OCI-LY1 (cell line): ENCODE measurements at regions not wholly inside any gene's neighbourhood (a gene's known extent, or its start where the extent isn't known, plus 50 kb on each side); places are given as distances from the start of the nearest gene placed in this dataset.

ENCODE experiments used
- H2AFZ ChIP-seq: fragments of 200-600 bp; sonication (generic), shearing (Covaris generic); 2 replicates; pipeline ENCODE4 v1.6.0; 2014; ENCODE audit warnings: antibody characterized with exemption, mild to moderate bottlenecking, low read length
- H3F3A ChIP-seq: fragments of 200-600 bp; sonication (generic), shearing (Covaris generic); 2 replicates; pipeline ENCODE4 v1.6.0; 2014; ENCODE audit warnings: mild to moderate bottlenecking, antibody characterized with exemption, low read length, moderate library complexity; ENCODE audit not compliant: insufficient read depth
- H3K27ac ChIP-seq: fragments of 200-600 bp; sonication (generic); 2 replicates; pipeline ENCODE4 v1.5.1; 2014; ENCODE audit warnings: low read length, mixed run types, mild to moderate bottlenecking, low read depth; ENCODE audit not compliant: poor library complexity, severe bottlenecking
- H3K27me3 ChIP-seq: fragments of 200-600 bp; sonication (generic); 2 replicates; pipeline ENCODE4 v1.6.0; 2014; ENCODE audit warnings: antibody characterized with exemption, mild to moderate bottlenecking, low read length, moderate library complexity; ENCODE audit not compliant: insufficient read depth
- H3K36me3 ChIP-seq: fragments of 200-600 bp; sonication (generic); 2 replicates; pipeline ENCODE4 v1.6.1; 2014; ENCODE audit warnings: mild to moderate bottlenecking, antibody characterized with exemption, low read length, moderate library complexity, mixed read lengths; ENCODE audit not compliant: insufficient read depth
- H3K4me1 ChIP-seq: fragments of 200-600 bp; sonication (generic); 2 replicates; pipeline ENCODE4 v1.5.1; 2014; ENCODE audit warnings: mild to moderate bottlenecking, low read length, moderate library complexity; ENCODE audit not compliant: insufficient read depth, severe bottlenecking
- H3K4me2 ChIP-seq: fragments of 200-600 bp; sonication (generic), shearing (Covaris generic); 2 replicates; pipeline ENCODE4 v1.6.1; 2014; ENCODE audit warnings: low read length
- H3K4me3 ChIP-seq: fragments of 200-600 bp; sonication (generic); 2 replicates; pipeline ENCODE4 v1.5.1; 2014; ENCODE audit warnings: low read length, low read depth, mild to moderate bottlenecking, mixed read lengths; ENCODE audit not compliant: poor library complexity, severe bottlenecking
- H3K79me2 ChIP-seq: fragments of 200-600 bp; shearing (Covaris generic); 2 replicates; pipeline ENCODE4 v1.6.1; 2016; ENCODE audit warnings: mixed run types, low read length, mixed read lengths; ENCODE audit not compliant: insufficient read depth
- H3K9ac ChIP-seq: fragments of 200-600 bp; sonication (generic), shearing (Covaris generic); 2 replicates; pipeline ENCODE4 v1.6.1; 2014; ENCODE audit warnings: mild to moderate bottlenecking, low read length, mixed read lengths
- H3K9me2 ChIP-seq: fragments of 200-600 bp; sonication (generic), shearing (Covaris generic); 2 replicates; pipeline ENCODE4 v1.6.1; 2014; ENCODE audit warnings: low read depth, mild to moderate bottlenecking, low read length, mixed read lengths
- H3K9me3 ChIP-seq: fragments of 200-600 bp; shearing (Covaris generic); 2 replicates; pipeline ENCODE4 v1.6.1; 2014; ENCODE audit warnings: low read length, mixed read lengths
- H4K20me1 ChIP-seq: fragments of 200-600 bp; sonication (generic), shearing (Covaris generic); 2 replicates; pipeline ENCODE4 v1.6.0; 2016; ENCODE audit warnings: mild to moderate bottlenecking, low read length; ENCODE audit not compliant: insufficient read depth
- EZH2 ChIP-seq: fragments of 200-600 bp; sonication (generic), shearing (Covaris generic); IDR thresholded peaks from 2 replicates; pipeline ENCODE4 v1.8.0; 2017; ENCODE audit warnings: borderline replicate concordance, mixed run types, mild to moderate bottlenecking, antibody characterized with exemption, low read length, moderate library complexity, mixed read lengths
- TF ChIP-seq, protein P1 (sequence below): fragments of 200-600 bp; sonication (generic), shearing (Covaris generic); IDR thresholded peaks from 2 replicates; pipeline ENCODE4 v1.5.1; 2017; ENCODE audit warnings: mild to moderate bottlenecking, antibody characterized with exemption, low read length, moderate library complexity, mixed read lengths

DNA sequence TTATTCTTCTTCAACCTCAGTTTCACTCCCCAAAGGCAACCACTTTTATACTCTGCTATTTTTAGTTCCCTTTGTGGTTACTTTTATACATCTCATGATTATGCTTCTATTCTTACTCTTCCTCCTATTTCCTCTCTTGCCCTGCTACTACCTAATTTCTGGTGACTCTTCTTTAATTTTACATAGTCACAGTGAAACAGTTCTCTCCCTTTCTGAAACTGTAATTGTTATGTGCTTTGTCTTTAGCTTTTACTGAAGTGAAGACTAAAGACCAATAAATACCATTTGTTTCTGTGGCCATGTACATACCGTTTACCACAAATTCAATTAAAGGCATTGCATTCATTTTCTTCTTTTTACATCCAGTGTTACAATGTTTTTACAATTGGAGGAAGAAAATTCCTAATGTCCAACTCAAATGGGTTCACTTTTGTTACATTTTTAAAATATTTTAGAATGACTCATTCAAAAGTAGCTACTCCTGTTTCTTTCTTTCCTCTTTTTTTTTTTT lies 410.6 kb downstream of the PSAT1 start:
- Histone ChIP-seq H3K27ac (no peak overlapping the region), H3F3A (no peaks in the 10 kb centered on the region), H3K9me2 (no peaks in the 10 kb centered on the region), H3K27me3 (no peaks in the 10 kb centered on the region), H2AFZ (no peak overlapping the region), H3K9ac (no peak overlapping the region), H3K79me2 (no peaks in the 10 kb centered on the region), H4K20me1 (no peaks in the 10 kb centered on the region), H3K4me2 (no peak overlapping the region), H3K4me1 (no peaks in the 10 kb centered on the region), H3K36me3 (no peaks in the 10 kb centered on the region), H3K9me3 (no peaks in the 10 kb centered on the region), H3K4me3 (no peak overlapping the region)
- TF ChIP-seq, protein P1, sequence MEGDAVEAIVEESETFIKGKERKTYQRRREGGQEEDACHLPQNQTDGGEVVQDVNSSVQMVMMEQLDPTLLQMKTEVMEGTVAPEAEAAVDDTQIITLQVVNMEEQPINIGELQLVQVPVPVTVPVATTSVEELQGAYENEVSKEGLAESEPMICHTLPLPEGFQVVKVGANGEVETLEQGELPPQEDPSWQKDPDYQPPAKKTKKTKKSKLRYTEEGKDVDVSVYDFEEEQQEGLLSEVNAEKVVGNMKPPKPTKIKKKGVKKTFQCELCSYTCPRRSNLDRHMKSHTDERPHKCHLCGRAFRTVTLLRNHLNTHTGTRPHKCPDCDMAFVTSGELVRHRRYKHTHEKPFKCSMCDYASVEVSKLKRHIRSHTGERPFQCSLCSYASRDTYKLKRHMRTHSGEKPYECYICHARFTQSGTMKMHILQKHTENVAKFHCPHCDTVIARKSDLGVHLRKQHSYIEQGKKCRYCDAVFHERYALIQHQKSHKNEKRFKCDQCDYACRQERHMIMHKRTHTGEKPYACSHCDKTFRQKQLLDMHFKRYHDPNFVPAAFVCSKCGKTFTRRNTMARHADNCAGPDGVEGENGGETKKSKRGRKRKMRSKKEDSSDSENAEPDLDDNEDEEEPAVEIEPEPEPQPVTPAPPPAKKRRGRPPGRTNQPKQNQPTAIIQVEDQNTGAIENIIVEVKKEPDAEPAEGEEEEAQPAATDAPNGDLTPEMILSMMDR: no peak
- no peak for TF ChIP-seq EZH2

DNA sequence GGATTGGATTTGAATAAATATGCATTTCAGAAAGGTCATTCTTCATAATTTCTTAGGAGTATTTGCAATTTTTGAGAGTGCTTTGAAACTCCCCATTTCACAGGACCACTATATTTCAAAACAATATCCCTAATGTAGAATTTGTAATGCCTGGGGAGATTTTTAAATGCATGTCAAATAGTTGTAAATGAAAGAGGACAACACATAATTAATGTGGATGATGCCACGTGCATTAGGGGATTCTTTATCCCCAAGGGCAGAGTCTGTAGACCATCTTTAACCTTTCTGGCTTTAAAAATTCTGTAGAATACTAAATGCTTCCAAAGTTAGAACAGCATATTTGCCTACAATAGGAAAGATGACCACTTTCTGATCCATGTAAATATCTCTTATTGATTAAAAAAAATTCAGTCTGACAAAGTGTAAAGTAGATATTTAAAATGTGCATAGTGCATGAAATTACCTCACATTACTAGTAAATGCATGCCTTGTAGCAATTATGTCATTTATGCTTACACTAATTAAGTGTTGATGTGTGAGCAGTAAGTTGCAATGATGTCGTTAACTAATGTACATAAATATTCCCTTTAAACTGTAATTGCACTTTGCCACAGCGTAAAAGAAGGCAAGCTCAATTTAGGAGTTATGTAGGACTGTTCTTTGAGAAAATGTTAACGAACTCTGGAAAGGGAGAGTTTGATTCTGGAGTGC lies 416.1 kb downstream of the PSAT1 start:
- H3K9ac ChIP-seq: no peak overlapping the region

DNA sequence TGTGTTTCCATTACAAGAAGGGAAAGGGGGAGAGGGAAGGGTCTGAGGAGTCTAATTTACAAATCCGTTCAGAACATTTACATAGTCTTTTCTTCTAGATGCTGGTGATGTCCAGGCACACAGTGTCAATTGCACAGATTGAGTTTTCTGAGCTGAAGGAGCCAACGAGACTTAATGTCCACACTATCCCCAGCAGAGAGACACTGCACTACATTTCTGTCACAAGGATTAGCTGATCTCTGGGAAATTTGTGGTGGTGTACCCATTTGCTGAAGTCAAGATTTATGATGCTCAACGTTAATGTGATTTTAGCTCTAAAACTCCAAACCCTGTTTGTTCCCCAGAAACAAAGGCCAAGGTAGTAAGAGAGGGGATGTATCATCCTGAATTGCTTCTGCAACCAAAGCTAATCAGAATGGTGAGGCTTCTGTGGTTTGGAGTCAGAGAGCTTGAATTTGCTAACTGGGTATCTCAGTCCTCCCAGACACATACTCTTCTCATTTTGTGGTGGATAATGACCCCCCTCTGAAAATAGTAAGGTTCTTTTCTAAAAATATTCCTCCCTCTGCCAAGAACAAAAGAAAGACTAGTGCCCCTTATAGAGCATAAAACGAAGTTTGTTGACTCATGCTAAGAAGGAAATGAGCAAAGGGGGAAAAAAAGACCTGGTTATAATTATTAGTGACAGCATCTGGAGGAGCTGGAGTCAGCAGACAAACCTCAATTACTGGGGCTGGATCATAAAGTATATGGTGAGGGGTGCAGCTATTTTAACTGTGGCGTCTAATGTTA lies 416.9 kb downstream of the PSAT1 start:
- no peaks in the 10 kb centered on the region for H3K27me3 ChIP-seq
- no peak for TF ChIP-seq EZH2
- TF ChIP-seq, protein P1: no peak
- no peak overlapping the region for H3K9ac ChIP-seq
- no peaks in the 10 kb centered on the region for H3K79me2 ChIP-seq
- no peaks in the 10 kb centered on the region for H3K9me3 ChIP-seq
- no peaks in the 10 kb centered on the region for H3K4me1 ChIP-seq
- H3K9me2 ChIP-seq: no peaks in the 10 kb centered on the region
- no peaks in the 10 kb centered on the region for H4K20me1 ChIP-seq
- no peaks in the 10 kb centered on the region for H3K36me3 ChIP-seq
- H3K27ac ChIP-seq: no peak overlapping the region
- no peaks in the 10 kb centered on the region for H3F3A ChIP-seq
- no peak overlapping the region for H3K4me3 ChIP-seq
- H3K4me2 ChIP-seq: no peak overlapping the region
- no peak overlapping the region for H2AFZ ChIP-seq

More for the DNA sequence above, 416.1 kb downstream of the PSAT1 start:
- Histone ChIP-seq H3K9me2 (no peaks in the 10 kb centered on the region), H3K27ac (no peak overlapping the region), H3K4me1 (no peaks in the 10 kb centered on the region), H3K4me2 (no peak overlapping the region), H4K20me1 (no peaks in the 10 kb centered on the region), H3F3A (no peaks in the 10 kb centered on the region), H3K4me3 (no peak overlapping the region), H2AFZ (no peak overlapping the region), H3K9me3 (no peaks in the 10 kb centered on the region), H3K36me3 (no peaks in the 10 kb centered on the region), H3K27me3 (no peaks in the 10 kb centered on the region), H3K79me2 (no peaks in the 10 kb centered on the region)
- TF ChIP-seq, protein P1: no peak
- TF ChIP-seq EZH2: no peak
